ENCODE measurements at regions not wholly inside any gene's neighbourhood (a gene's known extent, or its start where the extent isn't known, plus 50 kb on each side); places are given as distances from the start of the nearest gene placed in this dataset.

DNA sequence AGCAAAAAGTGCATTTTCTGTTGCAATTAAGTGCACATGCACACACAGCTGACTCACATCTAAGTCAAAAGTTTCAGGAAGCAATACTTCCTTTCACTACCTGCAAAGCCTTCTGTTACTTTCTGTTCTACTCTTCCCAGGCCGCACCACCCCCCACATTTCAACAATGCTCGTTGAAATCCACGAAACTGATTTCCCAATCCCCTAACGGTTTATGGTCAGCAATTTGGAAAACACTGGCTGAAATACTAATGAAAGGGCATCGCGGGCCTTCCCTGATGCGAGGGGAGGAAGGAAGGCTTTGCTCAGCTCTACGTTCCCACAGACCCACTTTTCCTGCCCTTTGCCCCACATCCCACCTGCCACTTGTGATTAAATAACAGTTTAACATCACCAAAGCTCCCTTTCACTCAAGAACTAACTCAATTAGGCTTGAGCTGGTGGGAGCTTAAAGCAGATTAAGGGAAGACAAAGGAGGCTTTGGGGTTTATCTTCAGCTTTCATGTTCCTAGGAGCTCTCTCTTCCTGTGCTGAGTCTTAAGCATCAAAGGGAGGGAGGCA is 243.2 kb upstream of the RAB4A start:
- DNase-seq, result no peak
- H3K4me3 ChIP-seq (ENCODE audit: low read depth, low read length), result no peak overlapping the region
- peaks cover 20% of the 10 kb centered on the region for H3K4me1 ChIP-seq
- H3K9me3 ChIP-seq, result no peaks in the 10 kb centered on the region
- no peaks in the 10 kb centered on the region for H3K36me3 ChIP-seq
- H3K27me3 ChIP-seq, result no peaks in the 10 kb centered on the region
- no peak for TF ChIP-seq CTCF (IDR thresholded peaks at IDR 0.05; ENCODE audit: low read depth, low read length)

GRCh38 chr1:229028544-229028943 is 242.4 kb upstream of the RAB4A start:
- peaks cover 20% of the 10 kb centered on the region for H3K4me1 ChIP-seq
- no peak for TF ChIP-seq CTCF (IDR thresholded peaks at IDR 0.05; ENCODE audit: low read depth, low read length)

DNA sequence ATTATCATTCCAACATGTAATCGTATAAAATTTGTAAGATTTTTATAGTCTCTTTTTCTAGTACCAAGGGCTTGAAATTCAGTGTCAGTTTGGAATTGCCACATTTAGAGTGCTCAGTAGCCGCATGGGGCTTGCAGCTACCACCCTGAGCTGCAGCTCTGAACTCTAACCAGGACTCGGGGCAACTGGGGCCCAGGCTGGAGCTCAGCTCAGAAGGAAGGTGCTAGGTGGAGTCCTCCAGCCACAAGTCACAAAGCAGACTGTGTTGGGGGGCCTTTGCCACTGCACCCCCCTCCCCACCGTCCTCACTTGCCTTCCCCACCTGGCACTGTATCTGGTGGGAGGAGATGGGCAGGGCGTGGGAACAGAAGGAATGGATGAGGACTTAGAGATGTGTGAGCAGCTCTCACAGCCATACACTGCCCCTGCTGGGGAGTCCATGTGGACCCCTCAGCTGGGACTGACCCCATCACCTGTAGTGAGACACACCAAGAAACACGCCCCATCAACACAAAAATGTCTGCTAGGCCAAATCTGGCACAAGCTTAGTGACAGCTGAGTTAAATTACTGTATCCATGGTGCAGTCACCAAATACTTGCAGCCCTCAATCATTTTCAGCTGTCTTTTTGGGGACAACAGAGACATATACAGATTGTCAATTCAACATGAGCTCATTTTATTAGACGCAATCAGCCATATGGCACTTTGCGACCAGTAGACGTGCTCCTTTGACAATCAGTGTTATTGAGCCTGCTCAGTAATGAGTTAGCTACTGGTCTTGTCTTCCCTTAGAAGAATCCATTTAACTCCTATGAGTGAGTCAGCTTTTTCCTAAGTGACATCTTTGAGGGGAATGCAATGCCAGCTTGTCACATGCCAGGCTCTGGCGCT is 241.7 kb upstream of the RAB4A start:
- no peak for DNase-seq
- Histone ChIP-seq H3K4me1 (peaks cover 21% of the 10 kb centered on the region), H3K4me3 (ENCODE audit: low read depth, low read length) (no peak overlapping the region), H3K27me3 (no peaks in the 10 kb centered on the region), H3K36me3 (no peaks in the 10 kb centered on the region), H3K9me3 (no peaks in the 10 kb centered on the region)
- TF ChIP-seq CTCF (IDR thresholded peaks at IDR 0.05; ENCODE audit: low read depth, low read length), result no peak

More at GRCh38 chr1:229028544-229028943, 242.4 kb upstream of the RAB4A start:
- no peaks in the 10 kb centered on the region for H3K27me3 ChIP-seq
- no peaks in the 10 kb centered on the region for H3K36me3 ChIP-seq
- H3K4me3 ChIP-seq (ENCODE audit: low read depth, low read length), result no peak overlapping the region
- no peak for DNase-seq
- no peaks in the 10 kb centered on the region for H3K9me3 ChIP-seq

DNA sequence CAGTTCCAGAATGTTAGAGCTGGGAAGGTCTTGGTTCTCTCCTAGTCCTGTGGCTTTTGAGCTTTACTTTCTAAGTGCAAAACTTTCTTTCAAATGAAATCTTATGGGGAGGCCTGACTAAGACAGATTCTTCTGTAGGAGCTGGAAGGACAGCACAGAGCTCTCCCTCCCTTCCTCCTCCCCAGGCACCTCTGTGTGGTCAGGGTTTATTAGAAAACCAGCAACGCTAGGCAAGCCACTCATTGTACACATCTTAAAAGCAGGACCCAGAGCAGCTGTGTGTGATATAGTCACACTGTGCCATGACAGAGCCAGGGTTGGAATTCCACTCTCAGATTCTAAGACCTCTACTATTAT is 241.1 kb upstream of the RAB4A start:
- TF ChIP-seq CTCF (IDR thresholded peaks at IDR 0.05; ENCODE audit: low read depth, low read length), result no peak
- H3K27me3 ChIP-seq, result no peaks in the 10 kb centered on the region
- H3K9me3 ChIP-seq, result no peaks in the 10 kb centered on the region
- no peak for DNase-seq
- H3K36me3 ChIP-seq, result no peaks in the 10 kb centered on the region
- H3K4me1 ChIP-seq, result peaks cover 22% of the 10 kb centered on the region
- H3K4me3 ChIP-seq (ENCODE audit: low read depth, low read length), result no peak overlapping the region

DNA sequence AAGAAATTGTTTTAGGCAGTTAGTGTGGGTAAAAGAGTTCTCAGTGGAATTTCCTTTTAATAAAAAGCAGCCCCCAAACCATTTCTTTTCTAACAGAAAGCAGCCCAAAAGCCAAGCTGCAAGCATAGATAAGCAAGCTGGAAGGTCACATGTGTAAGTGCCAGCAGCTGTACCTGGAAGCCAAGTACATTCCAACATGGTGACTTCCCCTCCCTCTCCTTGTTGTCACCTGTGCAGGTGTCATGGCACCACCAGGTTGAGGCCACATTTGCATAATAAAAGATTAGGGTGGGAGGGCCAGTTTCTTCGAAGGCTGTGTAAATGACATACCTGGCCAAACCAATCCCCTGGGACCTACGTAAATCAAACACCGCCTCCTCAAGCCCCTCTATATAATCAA is 240.3 kb upstream of the RAB4A start:
- no peak for DNase-seq
- H3K27me3 ChIP-seq, result no peaks in the 10 kb centered on the region
- H3K4me1 ChIP-seq, result peaks cover 22% of the 10 kb centered on the region
- H3K9me3 ChIP-seq, result no peaks in the 10 kb centered on the region
- no peak for TF ChIP-seq CTCF (IDR thresholded peaks at IDR 0.05; ENCODE audit: low read depth, low read length)
- no peak overlapping the region for H3K4me3 ChIP-seq (ENCODE audit: low read depth, low read length)
- H3K36me3 ChIP-seq, result no peaks in the 10 kb centered on the region

- H3K9me3 ChIP-seq, result no peaks in the 10 kb centered on the region
- peaks cover 22% of the 10 kb centered on the region for H3K4me1 ChIP-seq
- H3K27me3 ChIP-seq, result no peaks in the 10 kb centered on the region
- no peak for TF ChIP-seq CTCF (IDR thresholded peaks at IDR 0.05; ENCODE audit: low read depth, low read length)
- no peaks in the 10 kb centered on the region for H3K36me3 ChIP-seq
- no peak overlapping the region for H3K4me3 ChIP-seq (ENCODE audit: low read depth, low read length)
- DNase-seq, result no peak
These were observed 239.8 kb upstream of the RAB4A start for GRCh38 chr1:229031061-229031460.

Measured in BE2C (cell line).